Renal pelvis (tissue), 1 donor: ENCODE measurements at regions not wholly inside any gene's neighbourhood (a gene's known extent, or its start where the extent isn't known, plus 50 kb on each side); places are given as distances from the start of the nearest gene placed in this dataset.
A peak's percentile ranks its signal among the peaks of the same experiment; 100 is the strongest.
"Not testable (repeated sequence)": the region's sequence is repeated elsewhere in the genome, so short reads cannot be mapped to it uniquely, and the experiment has no call there.

Experiments used
- DNase-seq: peaks from one replicate; pipeline ENCODE4 v3.0.0-alpha.2; 2013

GRCh38 chr1:65020774-65021173 is 54.4 kb upstream of the JAK1 start:
- no peak for DNase-seq

DNA sequence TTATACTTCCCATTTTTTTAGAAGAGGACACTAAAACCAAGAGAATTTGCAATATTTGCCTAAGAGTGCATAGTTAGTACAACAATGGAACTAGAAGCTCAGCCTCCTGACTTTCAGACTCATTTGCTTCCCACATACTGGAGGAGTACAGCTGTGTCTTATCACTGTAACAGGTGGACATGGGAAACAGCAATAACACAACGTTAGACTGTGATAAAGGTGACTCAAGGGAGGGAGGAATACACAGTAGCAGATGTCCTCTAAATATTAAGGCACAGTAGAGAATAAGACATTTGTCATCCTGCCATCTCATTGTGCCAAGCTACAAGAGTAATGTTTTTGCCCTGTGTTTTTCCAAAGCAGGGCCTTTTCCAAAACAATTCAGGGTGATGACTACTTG is 55.4 kb upstream of the JAK1 start:
- DNase-seq: no peak

DNA sequence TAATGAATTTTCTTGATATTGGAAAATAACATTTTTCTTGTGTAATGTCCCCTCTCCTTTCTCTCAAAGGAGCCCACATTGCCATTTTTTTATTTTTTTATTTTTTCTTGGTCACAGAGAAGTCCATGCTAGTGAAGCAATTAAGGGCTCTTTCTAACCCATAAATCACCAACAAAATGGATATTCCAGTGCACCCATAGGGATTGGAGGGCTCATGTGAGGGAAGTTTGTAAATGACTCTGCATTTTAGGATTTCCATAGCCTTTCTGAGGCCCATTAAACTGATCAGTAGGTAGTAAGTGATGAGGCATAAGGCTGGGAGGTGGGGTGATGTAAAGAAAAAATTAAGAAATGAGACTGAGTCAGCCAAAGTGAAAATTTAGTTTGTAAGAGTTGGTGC is 55.9 kb upstream of the JAK1 start:
- DNase-seq: no peak

- no peak for DNase-seq
Observed at GRCh38 chr1:65025794-65026193, 59.4 kb upstream of the JAK1 start.

DNA sequence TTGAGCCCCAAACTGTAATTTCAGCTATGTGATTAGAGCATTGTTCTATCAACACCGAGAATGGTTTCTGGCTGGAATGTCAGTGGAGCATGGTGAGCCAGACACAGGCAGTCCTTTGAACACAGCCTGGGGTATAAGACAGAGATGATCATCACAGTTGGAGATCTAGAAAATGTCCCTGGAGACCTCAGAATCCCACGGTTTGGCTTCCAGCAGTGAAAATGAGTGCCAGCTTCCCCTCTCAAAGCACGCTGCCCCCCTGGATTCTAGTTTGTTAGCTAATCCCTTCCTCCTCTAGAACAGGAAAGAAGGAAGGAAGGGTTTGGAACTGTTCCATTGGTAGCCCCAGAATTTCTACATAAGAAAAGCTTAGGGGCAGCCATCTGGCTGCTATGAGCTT is 59.9 kb upstream of the JAK1 start:
- no peak for DNase-seq

DNA sequence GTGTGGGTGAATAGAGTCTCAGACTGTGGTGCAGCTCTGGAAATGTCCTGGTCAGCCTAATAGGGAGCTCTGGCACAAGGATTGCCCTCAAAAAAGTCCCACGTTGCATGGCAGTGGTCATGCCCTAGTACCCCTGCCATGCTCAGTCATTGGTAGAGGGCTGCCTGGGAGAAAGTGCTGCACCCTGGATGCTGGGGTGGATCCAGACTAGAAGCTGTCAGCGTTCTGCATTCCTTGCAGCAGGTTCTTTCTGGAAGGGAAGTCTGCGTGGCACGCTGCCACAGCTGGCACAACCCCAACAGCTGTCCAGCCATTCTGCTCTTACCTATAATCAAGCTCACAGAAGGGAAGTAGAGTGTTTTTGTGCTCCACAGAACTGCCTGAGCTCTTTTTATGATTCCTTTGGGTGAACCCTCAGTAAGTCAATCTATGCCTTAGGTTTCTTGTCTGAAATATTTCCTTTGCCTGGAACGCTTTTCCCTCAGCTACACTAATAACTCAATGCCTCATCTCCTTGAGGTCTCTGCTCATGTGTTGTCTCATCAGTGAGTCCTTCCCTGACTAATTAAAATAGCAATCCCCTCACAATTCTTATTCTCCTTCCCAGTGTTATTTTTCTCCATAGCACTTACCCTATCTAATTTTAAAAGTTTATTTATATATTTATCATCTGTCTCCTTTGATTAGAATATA is 61.5 kb upstream of the JAK1 start:
- no peak for DNase-seq

GRCh38 chr1:65029434-65029833 is 63.1 kb upstream of the JAK1 start:
- DNase-seq: not testable (repeated sequence)

- not testable (repeated sequence) for DNase-seq
Observed at GRCh38 chr1:65034879-65035278, 68.5 kb upstream of the JAK1 start.

DNA sequence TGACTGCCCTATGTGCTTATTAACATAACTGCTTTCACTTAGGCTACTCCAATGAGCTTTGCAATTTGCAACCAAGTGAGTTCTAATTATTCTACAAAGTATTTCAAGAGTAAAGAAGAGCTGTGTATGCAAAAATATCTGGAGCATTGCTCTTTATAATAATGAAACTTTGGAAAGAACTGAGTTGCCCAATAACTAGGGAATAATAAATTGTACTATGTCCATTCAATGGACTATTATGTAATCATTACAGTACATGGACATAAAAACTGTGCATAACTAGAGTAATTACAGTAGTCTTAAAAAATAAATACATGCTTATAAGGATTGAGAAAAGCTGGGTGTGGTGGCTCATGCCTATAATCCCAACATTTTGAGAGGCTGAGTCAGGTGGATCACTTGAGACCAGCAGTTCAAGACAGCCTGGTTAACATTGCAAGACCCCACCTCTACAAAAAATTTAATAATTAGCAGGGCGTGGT is 70.3 kb upstream of the JAK1 start:
- DNase-seq: no peak

DNA sequence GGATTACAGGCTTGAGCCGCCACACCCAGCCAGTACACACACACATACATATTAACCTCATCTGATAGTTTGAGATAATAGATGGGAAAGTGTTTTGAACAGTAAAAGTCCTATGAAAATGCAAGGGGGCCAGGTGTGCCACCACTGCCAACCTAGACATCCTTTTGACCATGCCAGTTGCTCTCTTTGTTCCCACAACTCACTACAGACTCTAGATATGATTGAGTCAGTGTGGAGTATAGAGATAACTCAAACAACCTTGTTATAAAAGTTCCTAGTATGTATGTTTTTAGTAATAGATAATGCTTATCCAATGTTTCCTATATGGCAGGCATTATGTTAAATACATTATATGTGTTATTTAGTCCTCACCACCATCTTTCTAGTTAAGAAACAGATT is 72.7 kb upstream of the JAK1 start:
- no peak for DNase-seq

- no peak for DNase-seq
Observed at GRCh38 chr1:65039508-65039907, 73.2 kb upstream of the JAK1 start.

DNA sequence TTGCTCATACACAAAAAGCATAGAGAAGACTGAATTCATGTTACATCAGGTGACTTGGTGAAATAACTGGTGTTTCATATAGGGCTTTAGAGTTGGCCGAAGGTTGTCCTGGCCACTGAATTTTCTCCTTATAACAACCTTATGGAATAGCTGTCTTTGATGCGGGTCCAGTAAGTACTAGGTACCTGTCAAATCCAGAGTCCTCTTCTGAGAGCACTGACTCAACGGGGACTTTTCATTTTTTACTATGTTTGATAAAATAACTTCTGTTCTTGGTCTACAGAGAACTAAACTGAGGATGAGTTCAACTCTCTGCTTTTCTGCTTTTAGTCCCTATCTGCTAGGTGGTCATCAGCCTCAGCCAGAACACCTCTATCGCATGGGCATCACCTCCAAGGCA is 76.1 kb upstream of the JAK1 start:
- DNase-seq: no peak

DNA sequence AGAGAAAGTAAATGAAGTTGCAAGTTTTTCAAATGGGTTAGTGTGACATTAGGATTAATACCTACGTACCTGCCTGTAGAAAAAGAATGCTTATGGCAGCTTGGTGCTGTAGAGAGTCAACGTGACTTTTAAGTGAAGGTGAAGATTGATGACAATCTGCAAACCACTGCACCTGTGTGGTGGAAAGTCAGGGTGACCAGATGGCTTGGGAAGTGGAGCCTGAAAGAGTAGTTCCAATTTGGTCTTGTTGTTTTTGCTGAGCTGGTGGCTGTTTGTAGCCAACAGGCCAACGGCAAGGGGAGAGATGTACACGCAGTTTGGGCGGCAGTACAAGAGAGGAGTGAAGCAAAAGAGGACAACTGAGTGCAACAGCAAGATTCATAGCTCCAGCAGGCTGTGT is 78.1 kb upstream of the JAK1 start:
- DNase-seq: no peak

DNA sequence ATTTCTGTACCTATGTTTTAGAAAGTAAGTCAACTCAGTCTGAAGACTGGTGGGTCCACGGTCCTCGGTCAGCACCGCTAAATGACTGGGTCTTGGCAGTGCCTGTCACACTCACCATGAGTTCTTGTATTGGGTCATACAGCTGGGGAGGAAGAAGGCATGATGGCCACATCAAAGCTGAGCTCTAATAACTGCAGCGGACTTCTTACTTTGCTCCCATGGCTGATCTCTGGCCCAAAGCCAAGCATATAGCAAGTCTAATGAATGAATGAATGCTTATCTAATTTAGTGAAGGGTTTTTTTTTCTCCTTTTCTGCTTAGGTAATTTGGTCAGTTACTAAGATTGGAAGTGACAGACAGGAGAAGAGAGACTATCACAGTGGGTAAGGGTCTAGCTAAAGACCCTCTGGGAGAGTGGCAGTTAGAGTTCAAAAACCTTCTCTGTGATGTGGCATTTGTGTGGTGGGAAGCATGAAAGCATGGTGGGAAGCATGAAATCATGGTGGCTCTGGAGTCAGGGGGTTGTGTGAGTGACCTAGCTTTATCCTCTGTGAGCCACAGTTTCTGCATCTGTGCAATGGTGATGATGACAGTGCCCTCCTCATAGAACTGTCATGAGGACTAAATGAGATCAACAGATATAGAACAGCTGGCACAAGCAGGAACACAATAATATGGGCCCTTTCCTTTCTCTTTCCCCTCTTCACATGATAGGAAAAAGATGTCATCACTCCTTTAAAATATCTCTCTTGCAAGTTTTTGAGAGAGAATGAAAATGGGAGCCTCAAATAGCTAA is 78.9 kb upstream of the JAK1 start:
- DNase-seq: no peak

GRCh38 chr1:65048335-65048734 is 82.0 kb upstream of the JAK1 start:
- no peak for DNase-seq

GRCh38 chr1:65049941-65050713 is 83.8 kb upstream of the JAK1 start:
- DNase-seq: no peak

- DNase-seq: no peak
Observed at GRCh38 chr1:65050735-65051134, 84.4 kb upstream of the JAK1 start.

GRCh38 chr1:65054481-65054880 is 88.1 kb upstream of the JAK1 start:
- DNase-seq: no peak

DNA sequence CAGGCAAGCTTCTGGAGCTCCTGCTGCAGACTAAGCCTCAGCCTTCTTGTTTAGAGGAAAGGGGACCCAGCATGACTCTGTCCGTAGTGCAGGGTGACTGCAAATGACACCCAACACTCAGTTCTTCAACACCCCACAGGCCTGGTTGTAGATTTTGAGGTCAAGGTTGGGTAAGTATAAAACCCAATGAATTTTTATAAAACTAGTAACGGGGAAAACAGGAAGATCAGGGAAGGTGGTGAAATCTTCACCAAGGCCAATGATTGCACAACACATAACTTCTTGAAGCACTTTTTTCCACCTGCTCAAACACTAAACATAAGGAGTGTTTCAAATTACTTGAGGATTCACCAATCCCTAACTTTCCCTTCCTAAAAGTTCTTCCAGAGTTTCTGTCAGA is 89.4 kb upstream of the JAK1 start:
- DNase-seq: no peak

GRCh38 chr1:65056234-65056633 is 89.9 kb upstream of the JAK1 start:
- no peak for DNase-seq

GRCh38 chr1:65056866-65057265 is 90.5 kb upstream of the JAK1 start:
- DNase-seq: no peak

GRCh38 chr1:65059930-65060538 is 88.0 kb upstream of the AK4 start:
- DNase-seq: peak; percentile 28
